Middle frontal gyrus (tissue), 1 donor: ENCODE measurements at regions not wholly inside any gene's neighbourhood (a gene's known extent, or its start where the extent isn't known, plus 50 kb on each side); places are given as distances from the start of the nearest gene placed in this dataset.
"Not testable (repeated sequence)": the region's sequence is repeated elsewhere in the genome, so short reads cannot be mapped to it uniquely, and the experiment has no call there.

ENCODE experiments used
- DNase-seq: peaks from one replicate; pipeline ENCODE4 v3.0.0-alpha.2; 2015; ENCODE audit warnings: low spot score; ENCODE audit errors: extremely low spot score

- DNase-seq: no peak
These were observed 146.4 kb downstream of the ACTR3B start for GRCh38 chr7:152905949-152906348.

- no peak for DNase-seq
These were observed 147.7 kb downstream of the ACTR3B start for GRCh38 chr7:152907042-152907761.

- DNase-seq: no peak
These were observed 149.7 kb downstream of the ACTR3B start for GRCh38 chr7:152909280-152909679.

DNA sequence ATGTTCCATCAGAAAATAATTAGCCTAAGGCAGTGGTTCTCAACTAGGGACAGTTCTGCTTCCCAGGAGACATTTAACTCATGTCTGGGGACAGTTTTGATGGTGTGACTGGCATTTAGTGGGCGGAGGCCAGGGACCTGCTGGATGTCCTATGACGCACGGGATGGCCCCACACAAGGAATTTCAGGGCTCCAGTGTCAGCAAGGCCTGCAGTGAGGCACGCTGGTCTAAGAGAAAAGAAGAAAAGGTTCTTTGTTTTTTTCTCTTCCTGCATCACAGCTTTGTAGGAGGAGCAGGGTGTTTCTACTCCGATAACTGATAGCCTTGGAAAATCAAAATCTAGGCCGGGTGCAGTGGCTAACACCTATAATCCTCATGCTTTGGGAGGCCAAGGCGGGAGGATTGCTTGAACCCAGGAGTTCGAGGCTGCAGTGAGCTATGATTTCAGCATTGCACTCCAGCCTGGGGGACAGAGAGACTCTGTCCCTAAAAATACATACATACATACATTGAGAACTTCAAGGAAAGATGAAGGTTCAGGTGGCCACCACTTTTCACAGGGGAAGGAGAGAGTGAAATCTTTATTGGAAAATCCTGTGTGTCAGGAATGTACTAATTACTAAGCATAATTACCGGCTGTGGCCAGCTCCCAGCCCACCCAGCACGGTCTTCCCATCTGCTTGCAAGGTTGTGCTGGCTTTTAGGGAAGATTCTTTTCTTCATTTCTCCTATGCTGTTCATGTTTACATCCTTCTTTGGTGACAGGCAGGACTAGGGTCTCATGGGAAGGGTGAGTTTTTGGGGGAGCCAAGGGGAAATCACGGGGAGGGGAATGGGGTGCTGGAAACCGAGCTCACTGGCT, 150.4 kb downstream of the ACTR3B start:
- DNase-seq: no peak

GRCh38 chr7:152910545-152911225, 151.1 kb downstream of the ACTR3B start:
- DNase-seq: no peak

DNA sequence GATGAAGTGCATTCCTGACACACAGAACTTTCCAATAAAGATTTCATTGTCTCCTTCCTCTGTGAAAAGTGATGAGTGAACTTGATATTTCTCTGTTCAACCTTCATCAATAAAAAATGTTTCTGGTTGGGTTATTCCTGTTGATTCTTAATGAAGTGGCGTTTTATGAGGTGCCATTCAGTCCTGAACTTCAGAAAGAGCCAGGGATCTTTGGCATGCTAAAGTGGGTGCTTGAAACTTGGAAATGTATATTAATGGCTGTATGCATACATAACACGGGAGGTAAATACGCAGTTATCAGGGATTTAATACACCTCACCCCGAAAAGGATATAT, 151.6 kb downstream of the ACTR3B start:
- DNase-seq: no peak

- DNase-seq: no peak
These were observed 152.4 kb downstream of the ACTR3B start for GRCh38 chr7:152911922-152912321.

- no peak for DNase-seq
These were observed 153.0 kb downstream of the ACTR3B start for GRCh38 chr7:152912511-152912910.

DNA sequence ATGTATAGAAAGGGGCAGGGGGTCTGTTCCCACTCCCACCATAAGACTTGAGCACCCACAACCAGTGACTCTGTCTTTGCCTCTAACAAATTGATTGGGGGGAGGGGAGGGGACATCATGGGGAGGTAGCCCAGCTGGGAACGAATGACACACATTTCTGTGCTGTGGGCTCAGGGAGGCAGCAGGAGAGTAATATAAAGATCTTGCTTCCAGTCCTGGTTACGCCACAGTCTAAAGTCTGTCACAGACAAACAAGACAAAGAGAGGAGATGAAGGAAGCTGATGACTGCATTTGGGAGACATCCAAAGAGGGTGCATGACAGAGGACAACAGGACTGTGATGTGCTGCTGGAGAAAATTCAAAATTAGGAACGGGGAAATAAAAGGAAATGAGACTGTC, 153.9 kb downstream of the ACTR3B start:
- DNase-seq: no peak

DNA sequence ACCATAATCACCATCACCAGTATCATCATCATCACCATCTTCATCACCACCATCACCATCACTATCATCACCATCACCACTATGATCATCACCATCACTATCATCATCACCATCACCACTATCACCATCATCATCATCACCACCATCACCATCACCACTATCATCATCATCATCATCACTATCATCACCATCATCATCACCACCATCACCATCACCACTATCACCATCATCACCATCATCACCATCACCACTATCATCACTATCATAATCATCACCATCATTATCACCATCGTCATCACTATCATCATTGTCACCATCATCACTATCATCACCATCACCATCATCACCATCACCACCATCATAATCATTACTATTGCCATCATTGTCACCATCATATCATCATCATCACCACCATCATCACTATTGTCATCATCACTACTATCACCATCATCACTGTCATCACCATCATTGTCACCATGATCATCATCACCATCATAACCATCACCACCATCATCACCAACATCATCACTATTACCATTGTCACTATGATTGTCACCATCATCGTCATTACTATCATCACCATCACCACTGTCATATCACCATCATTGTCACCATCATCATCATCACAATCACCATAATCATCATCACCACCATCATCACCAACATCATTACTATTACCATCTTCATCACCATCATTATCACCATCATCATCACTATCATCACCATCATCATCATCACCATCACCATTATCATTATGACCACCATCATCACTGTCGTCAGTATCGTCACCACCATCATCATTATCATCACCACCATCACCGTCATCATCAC, 154.7 kb downstream of the ACTR3B start:
- DNase-seq: no peak

DNA sequence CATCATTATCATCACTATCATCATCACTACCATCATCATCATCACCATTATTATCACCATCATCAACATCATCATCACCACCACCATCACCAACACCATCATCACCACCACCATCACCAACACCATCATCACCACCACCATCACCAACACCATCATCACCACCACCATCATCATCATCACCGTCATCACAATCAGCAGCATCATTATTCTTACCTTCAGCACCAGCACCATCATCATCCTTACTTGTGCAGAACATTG, 155.2 kb downstream of the ACTR3B start:
- not testable (repeated sequence) for DNase-seq

- no peak for DNase-seq
These were observed 162.9 kb downstream of the ACTR3B start for GRCh38 chr7:152922318-152923081.

DNA sequence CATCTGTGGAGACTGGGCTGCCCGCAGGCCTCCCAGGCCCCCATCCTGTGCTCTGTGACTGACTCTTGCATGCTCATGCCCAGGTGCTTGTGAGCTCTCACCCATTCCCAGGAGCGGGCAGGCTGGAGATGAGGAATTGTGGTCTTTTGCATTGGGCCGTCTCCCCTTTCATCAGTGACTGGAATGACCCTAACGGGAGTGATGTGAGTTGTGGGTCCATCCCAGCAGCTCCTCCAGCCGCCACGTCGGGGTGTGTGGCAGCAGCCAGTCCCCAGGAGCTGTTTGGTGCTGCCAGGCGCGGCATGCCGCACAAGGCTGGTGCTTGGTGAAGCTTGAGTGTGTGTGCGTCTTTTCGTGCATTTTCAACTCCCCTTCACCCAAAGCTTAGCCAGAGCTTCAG, 164.2 kb downstream of the ACTR3B start:
- DNase-seq: no peak

DNA sequence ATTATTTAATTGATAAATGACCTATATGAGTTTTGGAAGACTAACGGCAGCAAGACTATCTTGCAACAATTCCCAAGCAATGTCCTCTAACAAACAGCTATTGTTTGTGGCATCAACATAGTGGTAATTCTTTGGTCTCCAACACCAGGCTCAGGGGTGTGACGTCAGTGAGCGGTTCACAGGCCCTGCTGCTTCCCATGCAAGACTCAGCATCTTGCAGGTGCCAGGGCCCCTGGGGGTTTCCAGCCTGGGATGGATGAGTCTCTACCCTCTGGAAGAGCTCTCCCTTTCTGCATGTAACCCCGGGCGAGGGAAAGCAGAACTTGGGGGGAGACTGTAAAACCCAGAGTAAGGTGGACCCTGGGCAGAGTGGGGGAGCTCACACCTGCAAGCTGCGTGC, 164.7 kb downstream of the ACTR3B start:
- DNase-seq: no peak

GRCh38 chr7:152924826-152925411, 165.4 kb downstream of the ACTR3B start:
- no peak for DNase-seq

DNA sequence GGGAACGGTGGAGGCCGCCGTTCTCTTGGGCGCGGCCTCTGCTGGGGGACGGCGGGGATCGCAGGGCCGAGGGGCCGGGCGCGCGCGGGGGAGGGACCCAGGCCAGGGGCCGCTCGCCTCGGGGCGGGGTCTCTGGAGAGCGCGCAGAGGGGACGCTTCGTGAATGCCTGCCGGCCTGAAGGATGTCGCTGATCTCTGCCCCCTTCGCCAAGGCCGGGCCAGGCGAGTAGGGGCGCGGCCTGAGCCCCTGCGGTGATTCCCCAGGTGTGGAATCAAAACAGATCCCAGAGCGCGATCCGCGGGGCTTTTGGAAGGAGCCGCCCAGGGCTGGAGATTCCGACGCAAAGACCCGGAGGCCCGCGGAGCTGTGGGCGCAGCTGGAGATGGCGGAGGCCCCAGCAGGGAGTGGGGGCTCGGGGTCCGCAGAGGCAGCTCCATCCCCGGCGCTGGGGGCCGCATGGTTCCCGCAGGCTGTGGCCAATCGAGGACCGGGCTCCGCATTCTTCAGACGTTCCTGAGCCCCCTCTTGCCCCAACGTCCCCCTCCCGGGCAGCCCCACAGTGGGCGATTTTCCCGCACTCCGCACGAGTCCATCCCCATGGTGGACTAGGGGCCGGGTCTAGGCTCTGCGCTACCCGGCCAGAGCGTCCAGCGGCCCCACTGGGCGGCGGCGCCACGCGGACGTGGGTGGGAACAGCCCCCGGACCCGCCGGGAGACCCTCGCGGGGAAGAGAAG, 166.0 kb downstream of the ACTR3B start:
- no peak for DNase-seq

GRCh38 chr7:152931633-152932032, 172.1 kb downstream of the ACTR3B start:
- no peak for DNase-seq

GRCh38 chr7:152937282-152937681, 177.7 kb downstream of the ACTR3B start:
- no peak for DNase-seq

DNA sequence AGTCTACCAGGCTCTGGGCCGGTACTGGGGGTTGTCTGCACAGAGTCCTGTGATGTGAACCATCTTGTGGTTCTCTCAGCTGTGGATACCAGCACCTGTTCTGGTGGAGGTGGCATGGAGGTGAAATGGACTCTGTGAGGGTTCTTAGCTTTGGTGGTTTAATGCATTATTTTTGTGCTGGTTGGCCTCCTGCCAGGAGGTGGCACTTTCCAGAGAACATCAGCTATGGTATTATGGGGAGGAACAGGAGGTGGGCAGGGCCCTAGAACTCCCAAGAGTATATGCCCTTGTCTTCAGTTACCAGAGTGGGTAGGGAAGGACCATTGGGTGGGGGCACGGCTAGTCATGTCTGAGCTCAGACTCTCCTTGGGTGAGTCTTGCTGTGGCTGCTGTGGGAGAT, 187.1 kb downstream of the ACTR3B start:
- not testable (repeated sequence) for DNase-seq

DNA sequence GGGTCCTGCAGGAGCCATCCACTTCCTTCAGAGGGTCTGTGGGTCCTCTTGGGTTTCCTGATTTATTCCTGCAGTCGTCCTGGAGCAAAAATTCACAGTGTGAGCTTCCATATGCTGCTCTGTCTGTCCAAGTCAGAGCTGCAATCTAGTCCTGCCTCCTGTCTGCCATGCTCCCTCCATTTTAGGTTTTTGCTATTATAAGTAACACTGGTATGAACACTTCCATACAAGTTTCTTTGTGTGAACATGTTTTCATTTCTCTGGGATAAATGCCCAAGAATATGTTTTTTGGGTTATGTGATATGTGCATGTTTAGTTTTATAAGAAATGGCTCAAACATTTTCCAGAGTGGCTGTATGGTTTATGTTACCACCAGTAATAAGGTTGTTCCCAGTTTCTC, 188.1 kb downstream of the ACTR3B start:
- no peak for DNase-seq
